ENCODE measurements at regions not wholly inside any gene's neighbourhood (a gene's known extent, or its start where the extent isn't known, plus 50 kb on each side); places are given as distances from the start of the nearest gene placed in this dataset.

DNA sequence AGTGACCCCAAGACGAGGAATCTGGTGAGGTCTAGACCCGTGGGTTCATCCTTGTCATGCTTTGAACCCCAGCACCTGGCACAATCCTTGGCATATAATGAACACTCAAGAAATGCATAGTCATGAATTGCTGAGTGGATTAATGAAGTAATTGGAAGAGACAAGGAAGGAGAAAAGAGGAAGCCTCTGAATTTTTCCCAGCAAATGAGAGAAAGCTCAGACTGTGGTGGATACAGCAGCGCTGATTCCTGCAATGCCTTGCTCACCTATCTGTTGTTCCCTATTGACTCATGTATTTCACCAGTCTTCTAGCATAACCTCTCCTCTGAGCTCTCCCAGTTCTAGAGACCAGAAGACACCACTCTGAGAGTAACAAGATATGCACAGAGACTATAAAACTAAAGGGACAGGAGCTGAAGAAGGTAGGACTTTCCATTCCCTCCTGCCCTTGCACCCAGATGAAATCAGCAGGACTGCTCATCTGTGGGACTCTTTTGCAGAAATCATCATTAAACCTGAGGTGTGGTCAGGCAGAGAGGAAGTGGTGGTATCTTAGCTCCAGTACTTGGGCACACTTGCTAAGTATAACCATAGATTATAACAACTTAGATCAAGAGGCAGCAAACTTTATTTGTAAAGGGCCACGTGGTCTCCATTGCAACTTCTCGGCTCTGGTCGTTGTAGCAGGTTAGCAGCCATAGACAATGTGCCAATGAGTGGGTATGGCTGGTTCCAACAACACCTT is 102.8 kb downstream of the MAF start:
- DNase-seq (ENCODE audit: low read depth) = no peak

GRCh38 chr16:79493911-79494310 is 106.6 kb downstream of the MAF start:
- DNase-seq (ENCODE audit: low read depth) = no peak

GRCh38 chr16:79492036-79492435 is 108.5 kb downstream of the MAF start:
- DNase-seq (ENCODE audit: low read depth) = no peak

DNA sequence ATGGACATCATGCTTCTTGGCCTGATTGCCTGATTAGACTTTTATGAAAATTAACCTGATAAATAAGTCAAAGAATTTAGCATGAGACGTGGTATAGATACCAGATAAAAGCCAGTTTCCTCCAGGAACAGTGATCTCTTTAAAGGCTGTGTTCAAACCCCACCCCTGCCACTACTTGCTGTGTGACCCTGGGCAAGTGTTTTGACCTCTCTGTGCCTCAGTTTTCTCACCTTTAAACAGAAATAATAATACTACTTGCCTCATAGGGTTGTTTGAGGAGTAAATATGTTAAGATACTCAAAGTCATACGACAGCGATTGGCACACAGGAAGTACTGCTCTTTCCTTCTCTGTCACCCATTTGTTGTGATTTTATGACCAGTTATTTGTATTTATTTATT is 115.5 kb downstream of the MAF start:
- DNase-seq (ENCODE audit: low read depth) = no peak

GRCh38 chr16:79484237-79484636 is 116.3 kb downstream of the MAF start:
- DNase-seq (ENCODE audit: low read depth) = no peak

DNA sequence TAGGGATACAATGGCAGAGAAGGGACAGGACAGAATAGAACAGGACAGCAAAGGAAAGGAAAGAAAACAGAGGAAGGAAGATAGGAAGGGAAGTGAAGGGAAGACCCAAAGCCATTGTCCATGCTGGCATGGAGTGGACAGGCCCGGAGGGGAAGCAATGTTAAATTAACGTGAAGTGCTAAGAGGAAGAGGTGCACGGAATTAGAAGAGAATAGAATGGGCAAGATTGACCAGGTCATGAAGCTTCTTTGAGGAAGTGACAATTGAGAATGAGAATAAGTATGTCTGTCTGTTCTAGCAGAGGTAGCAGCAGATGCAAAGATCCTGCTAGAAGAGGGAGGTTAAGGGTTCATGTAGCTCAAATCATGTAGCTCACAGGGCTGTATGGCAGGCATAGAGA is 117.2 kb downstream of the MAF start:
- no peak for DNase-seq (ENCODE audit: low read depth)

DNA sequence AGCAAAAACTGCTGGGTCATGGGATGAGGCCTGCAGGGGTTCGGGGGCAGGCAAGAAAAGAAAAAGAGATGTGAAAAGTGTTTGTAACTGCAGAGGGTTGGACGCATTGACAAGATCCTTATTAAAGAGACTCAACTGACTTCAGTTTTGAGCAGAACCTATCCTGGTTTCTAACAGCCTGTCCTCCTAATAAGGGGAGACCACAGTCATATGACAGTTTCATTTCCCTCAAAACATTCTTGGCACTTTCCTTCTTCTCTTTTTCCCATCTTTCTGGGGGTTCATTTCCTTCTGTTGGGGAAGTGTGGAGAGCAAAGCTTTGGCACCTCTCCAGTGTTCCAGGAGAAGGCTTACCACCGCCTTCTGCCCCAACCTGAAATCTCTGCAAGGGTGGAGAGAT is 118.5 kb downstream of the MAF start:
- no peak for DNase-seq (ENCODE audit: low read depth)

GRCh38 chr16:79480929-79481328 is 119.6 kb downstream of the MAF start:
- DNase-seq (ENCODE audit: low read depth) = no peak

- no peak for DNase-seq (ENCODE audit: low read depth)
Observed at GRCh38 chr16:79480056-79480455, 120.5 kb downstream of the MAF start.

- no peak for DNase-seq (ENCODE audit: low read depth)
Observed at GRCh38 chr16:79476580-79476979, 124.0 kb downstream of the MAF start.

DNA sequence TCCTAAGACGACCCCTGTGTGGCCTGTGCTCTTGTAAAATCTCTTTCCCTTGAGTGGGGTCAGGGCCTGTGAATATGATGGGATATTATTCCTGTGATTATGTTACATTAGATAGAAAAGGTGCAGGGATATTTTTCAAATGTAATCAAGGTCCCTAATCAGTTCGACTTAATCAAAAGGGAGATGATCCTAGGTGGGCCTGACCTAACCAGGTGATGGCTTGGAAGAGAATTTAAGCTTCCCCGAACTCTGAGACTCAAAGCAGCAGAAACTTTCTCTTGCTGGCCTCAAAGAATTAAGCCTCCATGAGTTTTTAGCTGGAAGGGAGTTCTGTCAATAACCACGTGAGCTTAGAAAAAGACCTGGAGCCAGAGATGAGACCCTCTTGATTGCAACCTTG is 124.7 kb downstream of the MAF start:
- no peak for DNase-seq (ENCODE audit: low read depth)

GRCh38 chr16:79473456-79473855 is 127.1 kb downstream of the MAF start:
- DNase-seq (ENCODE audit: low read depth) = no peak

GRCh38 chr16:79472426-79472825 is 128.1 kb downstream of the MAF start:
- no peak for DNase-seq (ENCODE audit: low read depth)

GRCh38 chr16:79469999-79470398 is 130.5 kb downstream of the MAF start:
- DNase-seq (ENCODE audit: low read depth) = no peak

- no peak for DNase-seq (ENCODE audit: low read depth)
Observed at GRCh38 chr16:79468631-79469030, 131.9 kb downstream of the MAF start.

GRCh38 chr16:79468121-79468552 is 132.4 kb downstream of the MAF start:
- DNase-seq (ENCODE audit: low read depth) = no peak

GRCh38 chr16:79466111-79466510 is 134.4 kb downstream of the MAF start:
- no peak for DNase-seq (ENCODE audit: low read depth)

DNA sequence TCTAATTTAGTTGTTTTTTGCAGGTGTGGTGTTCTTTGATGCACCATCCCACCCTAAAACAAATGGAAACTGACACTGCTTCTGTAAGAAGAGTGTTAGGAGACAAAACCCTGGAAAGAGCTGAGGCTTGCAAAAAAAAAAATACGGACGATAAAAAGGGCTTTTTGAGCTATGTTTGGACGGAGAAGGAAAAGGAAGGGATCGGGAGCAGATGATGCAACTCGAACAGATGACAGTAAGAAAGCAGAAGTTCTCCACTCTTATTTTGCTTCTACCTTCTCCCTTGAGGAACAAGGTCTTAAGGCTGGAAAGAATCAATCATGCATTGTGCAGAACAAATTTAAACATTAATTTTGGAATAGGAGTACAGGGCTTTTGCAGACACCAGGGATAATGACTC is 136.7 kb downstream of the MAF start:
- DNase-seq (ENCODE audit: low read depth) = no peak

- DNase-seq (ENCODE audit: low read depth) = no peak
Observed at GRCh38 chr16:79456036-79456435, 144.5 kb downstream of the MAF start.

- no peak for DNase-seq (ENCODE audit: low read depth)
Observed at GRCh38 chr16:79452671-79453070, 147.9 kb downstream of the MAF start.

- DNase-seq (ENCODE audit: low read depth) = no peak
Observed at GRCh38 chr16:79451196-79451816, 149.2 kb downstream of the MAF start.

DNA sequence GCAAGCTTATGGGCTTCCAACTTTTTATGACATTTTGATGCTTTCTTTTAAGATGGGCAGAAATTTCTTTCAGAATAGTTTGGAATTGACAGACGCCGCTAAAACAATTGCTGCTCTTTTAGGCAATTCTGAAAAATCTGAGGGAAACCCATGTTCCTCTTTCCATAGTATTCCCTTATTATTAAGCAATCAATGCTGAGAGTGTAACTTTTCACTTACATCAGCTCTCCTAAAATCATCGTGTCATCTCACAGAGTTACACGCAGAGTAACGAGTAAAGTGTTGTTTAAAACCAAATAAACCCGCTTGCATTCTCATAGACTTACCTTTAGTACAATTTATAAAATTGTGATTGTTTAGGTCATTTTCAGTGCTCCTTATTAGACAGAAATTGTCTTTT is 150.6 kb downstream of the MAF start:
- DNase-seq (ENCODE audit: low read depth) = no peak

- DNase-seq (ENCODE audit: low read depth) = no peak
Observed at GRCh38 chr16:79449067-79449769, 151.3 kb downstream of the MAF start.
